SK-N-SH (cell line): ENCODE measurements at regions not wholly inside any gene's neighbourhood (a gene's known extent, or its start where the extent isn't known, plus 50 kb on each side); places are given as distances from the start of the nearest gene placed in this dataset.

Source experiments
- CTCF ChIA-PET: fragments of 300-600, 350-600 bp; formaldehyde crosslinking; extraction: SDS; loops from one replicate; lab custom pipeline; 2021; lab: Yijun Ruan, JAX
- POLR2A ChIA-PET: fragments of 350-600 bp; sonication (Branson Sonifier 250); formaldehyde crosslinking; extraction: SDS; loops from one replicate; lab custom pipeline; 2020; ENCODE audit warnings: antibody characterized with exemption, inconsistent platforms; lab: Yijun Ruan, JAX
- DNase-seq: peaks from one replicate; pipeline ENCODE4 v3.0.0; 2012
- H2AFZ ChIP-seq: fragments of 200-600 bp; sonication (generic); 2 replicates; pipeline ENCODE4 v1.8.1; 2016; ENCODE audit warnings: antibody characterized with exemption, mild to moderate bottlenecking, low read depth
- H3F3A ChIP-seq: fragments of 200-600 bp; sonication (generic); replicated peaks from 2 replicates; pipeline ENCODE3; 2016; ENCODE audit warnings: antibody characterized with exemption, mild to moderate bottlenecking; ENCODE audit not compliant: insufficient read depth
- H3K27ac ChIP-seq, 2 experiments: fragments of 200-500 bp in 1 of 2; fragments of 200-600 bp in 1 of 2; sonication (Bioruptor generic) in 1 of 2; sonication (generic), shearing (Covaris generic) in 1 of 2; 2 replicates each; pipeline versions ENCODE4 v1.5.1 to v1.6.1; 2014 to 2016; ENCODE audit warnings: low read depth in 2 of 2, inconsistent platforms in 1 of 2, low read length in 1 of 2, mild to moderate bottlenecking in 1 of 2, mixed read lengths in 1 of 2
- H3K27me3 ChIP-seq: fragments of 200-600 bp; sonication (generic), shearing (Covaris generic); 2 replicates; pipeline ENCODE4 v1.6.1; 2016; ENCODE audit warnings: mixed run types; ENCODE audit not compliant: insufficient read depth
- H3K36me3 ChIP-seq, 2 experiments: fragments of 200-500 bp in 1 of 2; fragments of 200-600 bp in 1 of 2; sonication (Bioruptor generic) in 1 of 2; sonication (generic) in 1 of 2; replicated peaks in 1 of 2; 2 replicates each; pipeline versions ENCODE3 to v1.5.1; 2014 to 2016; ENCODE audit warnings: low read length in 1 of 2, mild to moderate bottlenecking in 1 of 2; ENCODE audit not compliant: insufficient read depth in 2 of 2, control insufficient read depth in 1 of 2
- H3K4me1 ChIP-seq, 2 experiments: fragments of 200-500 bp in 1 of 2; fragments of 200-600 bp in 1 of 2; sonication (Bioruptor generic) in 1 of 2; sonication (generic), shearing (Covaris generic) in 1 of 2; 2 replicates each; pipeline versions ENCODE4 v1.5.1 to v1.6.1; 2014 to 2016; ENCODE audit warnings: low read depth in 1 of 2, low read length in 1 of 2, mixed run types in 1 of 2; ENCODE audit not compliant: insufficient read depth in 2 of 2, control insufficient read depth in 1 of 2
- H3K4me2 ChIP-seq: fragments of 200-600 bp; sonication (generic), shearing (Covaris generic); 2 replicates; pipeline ENCODE4 v1.6.1; 2017; ENCODE audit warnings: mixed run types
- H3K4me3 ChIP-seq, 2 experiments: fragments of 200-500 bp in 1 of 2; fragments of 200-600 bp in 1 of 2; sonication (Bioruptor generic) in 1 of 2; sonication (generic), shearing (Covaris generic) in 1 of 2; 2 replicates each; pipeline versions ENCODE4 v1.5.1 to v1.8.1; 2014 to 2016; ENCODE audit warnings: low read depth in 2 of 2, inconsistent platforms in 1 of 2, low read length in 1 of 2, mild to moderate bottlenecking in 1 of 2, mixed read lengths in 1 of 2, moderate library complexity in 1 of 2
- H3K79me2 ChIP-seq: fragments of 200-600 bp; sonication (generic); 2 replicates; pipeline ENCODE4 v1.8.1; 2017; ENCODE audit warnings: mild to moderate bottlenecking; ENCODE audit not compliant: insufficient read depth
- H3K9ac ChIP-seq: fragments of 200-600 bp; sonication (generic); 2 replicates; pipeline ENCODE4 v1.6.1; 2017; ENCODE audit warnings: mixed run types
- H3K9me2 ChIP-seq: fragments of 200-600 bp; sonication (generic); 2 replicates; pipeline ENCODE4 v1.6.1; 2017; ENCODE audit warnings: mixed run types
- H3K9me3 ChIP-seq: fragments of 200-600 bp; sonication (generic); 2 replicates; pipeline ENCODE4 v1.6.1; 2017; ENCODE audit warnings: mixed run types, mild to moderate bottlenecking, moderate library complexity
- H4K20me1 ChIP-seq: fragments of 200-600 bp; sonication (generic); 2 replicates; pipeline ENCODE4 v1.6.1; 2017; ENCODE audit warnings: mild to moderate bottlenecking, mixed run types; ENCODE audit not compliant: insufficient read depth
- CTCF ChIP-seq: fragments of 200-600 bp; sonication (generic); IDR thresholded peaks from 2 replicates; pipeline ENCODE4 v1.6.1; 2017; ENCODE audit warnings: antibody characterized with exemption, mild to moderate bottlenecking, moderate library complexity
- EP300 ChIP-seq, 2 experiments: IDR thresholded peaks; 2 replicates each; pipeline versions ENCODE4 v1.4.0 to v1.6.1; 2012; ENCODE audit warnings: borderline replicate concordance in 1 of 2, low read depth in 1 of 2, low read length in 1 of 2
- EZH2phosphoT487 ChIP-seq: fragments of 200-600 bp; sonication (generic); IDR thresholded peaks from 2 replicates; pipeline ENCODE4 v1.6.1; 2017; ENCODE audit warnings: low read depth, mixed run types, mild to moderate bottlenecking, antibody characterized with exemption, moderate library complexity, borderline replicate concordance
- FOSL2 ChIP-seq: IDR thresholded peaks from 2 replicates; pipeline ENCODE4 v1.4.0; 2012; ENCODE audit warnings: low read depth, mild to moderate bottlenecking, moderate library complexity, borderline replicate concordance
- FOXJ3 ChIP-seq: sonication (generic); formaldehyde crosslinking; IDR thresholded peaks from 2 replicates; pipeline ENCODE4 v1.5.1; 2020; ENCODE audit warnings: mild to moderate bottlenecking, missing genetic modification reagents
- FOXM1 ChIP-seq: IDR thresholded peaks from 2 replicates; pipeline ENCODE4 v1.4.0; 2012; ENCODE audit warnings: low read depth, mild to moderate bottlenecking
- JUND ChIP-seq: IDR thresholded peaks from 2 replicates; pipeline ENCODE4 v1.4.0; 2012
- POLR2AphosphoS5 ChIP-seq: IDR thresholded peaks from 2 replicates; pipeline ENCODE4 v1.6.1; 2012; ENCODE audit warnings: low read depth, low read length
- RAD21 ChIP-seq: IDR thresholded peaks from 2 replicates; pipeline ENCODE4 v1.6.1; 2012; ENCODE audit warnings: mild to moderate bottlenecking, low read length
- RCOR1 ChIP-seq: fragments of 150-350 bp; IDR thresholded peaks from 2 replicates; pipeline ENCODE4 v1.6.1; 2017; ENCODE audit warnings: antibody characterized with exemption, low read length
- REST ChIP-seq: IDR thresholded peaks from 2 replicates; pipeline ENCODE4 v1.6.1; 2012; ENCODE audit warnings: mild to moderate bottlenecking, low read depth, low read length, moderate library complexity
- USF1 ChIP-seq: IDR thresholded peaks from 2 replicates; pipeline ENCODE4 v1.4.0; 2012; ENCODE audit warnings: low read depth, borderline replicate concordance
- USF2 ChIP-seq: fragments of 150-350 bp; IDR thresholded peaks from 2 replicates; pipeline ENCODE4 v1.6.1; 2017; ENCODE audit warnings: antibody characterized with exemption, low read length, low read depth, borderline replicate concordance
- WGBS: methylation state at CpG from one replicate; pipeline ENCODE4 v1.1.6; 2017; ENCODE audit warnings: low lambda C conversion rate; 5-methylcytosine and 5-hydroxymethylcytosine counted together

GRCh38 chr2:19022334-19022733 lies 336.1 kb downstream of the OSR1 start:
- no peak for DNase-seq
- H4K20me1 ChIP-seq = no peaks in the 10 kb centered on the region
- H3K9ac ChIP-seq = no peak overlapping the region
- TF ChIP-seq RAD21 (no peak), REST (no peak), EP300 (IDR thresholded peaks at IDR 0.05; ENCODE audit: borderline replicate concordance in 1 of 2, low read depth in 1 of 2, low read length in 1 of 2) (no peak), CTCF (no peak), EZH2phosphoT487 (no peak), RCOR1 (no peak), FOXM1 (no peak), FOSL2 (no peak), POLR2AphosphoS5 (no peak), USF1 (no peak), FOXJ3 (CRISPR knock-in tag) (no peak), JUND (no peak), USF2 (no peak)
- no peak overlapping the region for H2AFZ ChIP-seq
- no peaks in the 10 kb centered on the region for H3K9me2 ChIP-seq
- H3F3A ChIP-seq = peaks cover 6% of the 10 kb centered on the region
- no peaks in the 10 kb centered on the region for H3K79me2 ChIP-seq
- CTCF ChIA-PET = no interaction called here
- no peaks in the 10 kb centered on the region for H3K27me3 ChIP-seq
- H3K4me1 ChIP-seq = peaks cover 0 to 13% of the 10 kb centered on the region in 2 experiments; a peak in 3 of 4 replicates
- no peak overlapping the region for H3K4me2 ChIP-seq
- H3K27ac ChIP-seq = peak overlapping the region; percentile 71 to 78; a peak in 3 of 4 replicates
- 78% methylated on average over 5 of the region's 5 CpGs for WGBS
- H3K9me3 ChIP-seq = no peaks in the 10 kb centered on the region
- POLR2A ChIA-PET = no interaction called here
- H3K4me3 ChIP-seq = no peak overlapping the region
- no peaks in the 10 kb centered on the region for H3K36me3 ChIP-seq
